ENCODE measurements at regions not wholly inside any gene's neighbourhood (a gene's known extent, or its start where the extent isn't known, plus 50 kb on each side); places are given as distances from the start of the nearest gene placed in this dataset.
A peak's percentile ranks its signal among the peaks of the same experiment; 100 is the strongest.

DNA sequence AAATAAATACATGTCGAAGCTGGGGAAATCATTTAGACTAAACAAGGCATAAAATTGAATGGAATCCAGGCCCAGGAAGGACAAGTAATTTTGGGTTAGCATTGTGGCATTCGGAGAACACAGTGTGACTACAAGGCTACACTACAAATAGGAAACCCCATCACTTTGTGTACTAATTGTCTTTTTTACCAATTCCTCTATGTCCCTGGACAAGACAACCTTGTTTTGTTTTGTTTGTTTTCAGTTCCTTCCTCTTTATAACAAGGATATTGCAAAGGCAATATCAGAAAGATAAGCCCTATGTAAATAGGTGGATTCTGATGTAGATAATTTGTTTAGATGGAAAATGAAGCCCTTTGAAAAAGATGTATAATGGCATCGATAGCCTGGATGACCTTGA, 215.9 kb upstream of the MKLN1 start:
- no peak for DNase-seq

DNA sequence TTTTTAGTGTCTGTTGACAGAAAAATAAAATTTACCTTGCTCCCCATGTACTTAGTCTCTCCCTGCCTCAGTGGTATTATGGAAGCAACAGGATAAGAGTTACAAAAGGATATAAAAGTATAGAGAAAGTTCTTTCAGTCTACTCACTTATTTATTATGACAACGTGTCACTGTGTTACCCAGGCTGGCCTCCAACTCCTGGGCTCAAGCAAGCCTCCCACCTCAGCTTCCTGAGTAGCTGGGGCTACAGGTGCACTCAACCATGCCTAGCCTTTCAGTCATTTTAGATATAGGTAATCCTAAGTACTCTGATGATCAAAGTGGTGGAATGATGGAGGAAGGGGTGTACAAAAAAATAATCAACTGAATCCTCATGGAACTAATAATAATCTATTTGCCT, 215.2 kb upstream of the MKLN1 start:
- DNase-seq = peak; percentile 10 to 52

- no peak for DNase-seq
These were observed 212.3 kb upstream of the MKLN1 start for GRCh38 chr7:131115340-131115739.

DNA sequence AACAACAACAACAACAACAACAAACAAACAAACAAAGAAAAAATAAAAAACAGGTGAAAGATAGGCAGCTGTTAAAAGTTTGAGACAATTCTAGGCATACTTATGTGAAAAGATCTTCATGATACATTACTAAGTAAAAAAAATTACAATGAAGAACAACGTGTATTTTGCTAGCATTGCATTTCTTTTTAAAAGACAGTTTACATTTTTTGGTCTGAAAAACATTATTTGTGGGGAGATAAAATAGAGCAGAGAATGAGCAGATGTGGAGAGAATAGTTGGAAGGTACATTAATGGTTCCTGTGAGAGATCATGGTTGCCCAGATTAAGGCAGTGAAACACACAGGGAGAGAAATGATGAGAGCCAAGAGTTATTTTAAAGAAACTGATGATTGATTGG, 210.2 kb upstream of the MKLN1 start:
- no peak for DNase-seq

GRCh38 chr7:131119381-131119780, 208.3 kb upstream of the MKLN1 start:
- no peak for DNase-seq

- DNase-seq = no peak
These were observed 205.3 kb upstream of the MKLN1 start for GRCh38 chr7:131122394-131122793.

DNA sequence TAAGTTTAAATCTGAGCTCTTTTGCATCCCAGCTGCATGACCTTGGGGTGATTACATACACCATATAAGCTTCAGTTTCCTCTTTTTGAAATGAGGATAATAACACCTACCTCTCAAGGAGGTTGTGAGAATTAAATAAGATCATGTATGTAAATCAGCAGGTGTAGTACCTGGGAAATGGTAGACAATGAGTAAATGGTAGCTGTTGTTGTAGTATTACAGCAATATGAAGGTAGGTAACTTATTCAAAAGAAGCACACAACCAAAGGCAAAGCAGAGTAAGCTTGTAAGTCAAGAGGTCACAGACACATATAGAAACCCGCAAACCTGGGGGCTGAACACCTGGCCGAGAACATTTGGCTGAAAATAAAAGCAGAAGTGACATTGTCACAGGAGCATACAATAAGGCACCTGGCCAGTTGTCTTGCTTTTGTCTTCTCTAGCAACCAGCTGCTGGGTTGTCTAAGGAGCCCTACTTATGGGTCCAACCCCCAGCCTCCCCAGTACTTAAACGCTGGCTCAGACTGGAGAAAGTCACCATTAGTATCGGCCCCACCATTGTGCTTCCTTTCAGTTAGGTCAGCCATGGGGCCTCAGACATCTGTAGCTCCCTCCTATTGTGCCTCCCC, 203.6 kb upstream of the MKLN1 start:
- peak in 1 of 2 donors; percentile 73 for DNase-seq

- DNase-seq = no peak
These were observed 202.8 kb upstream of the MKLN1 start for GRCh38 chr7:131124867-131125266.

DNA sequence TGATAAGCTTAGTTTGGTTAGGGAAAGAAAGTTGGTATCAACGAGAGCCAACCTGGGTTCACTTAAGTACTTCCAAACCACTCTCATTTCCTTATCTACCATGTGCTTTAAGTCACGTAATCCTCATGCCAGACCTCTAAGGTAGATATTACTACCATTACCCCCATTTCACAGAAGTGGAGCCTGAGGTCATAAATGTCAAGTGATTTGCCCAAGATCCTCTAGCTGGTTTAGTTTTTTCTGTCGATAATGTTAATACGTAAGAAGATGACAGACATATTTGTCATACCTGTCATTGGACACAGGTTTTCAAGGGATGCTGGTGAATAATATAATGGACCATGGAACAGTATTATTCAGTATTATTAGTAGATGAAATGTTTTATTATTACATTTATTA, 197.4 kb upstream of the MKLN1 start:
- no peak for DNase-seq

DNA sequence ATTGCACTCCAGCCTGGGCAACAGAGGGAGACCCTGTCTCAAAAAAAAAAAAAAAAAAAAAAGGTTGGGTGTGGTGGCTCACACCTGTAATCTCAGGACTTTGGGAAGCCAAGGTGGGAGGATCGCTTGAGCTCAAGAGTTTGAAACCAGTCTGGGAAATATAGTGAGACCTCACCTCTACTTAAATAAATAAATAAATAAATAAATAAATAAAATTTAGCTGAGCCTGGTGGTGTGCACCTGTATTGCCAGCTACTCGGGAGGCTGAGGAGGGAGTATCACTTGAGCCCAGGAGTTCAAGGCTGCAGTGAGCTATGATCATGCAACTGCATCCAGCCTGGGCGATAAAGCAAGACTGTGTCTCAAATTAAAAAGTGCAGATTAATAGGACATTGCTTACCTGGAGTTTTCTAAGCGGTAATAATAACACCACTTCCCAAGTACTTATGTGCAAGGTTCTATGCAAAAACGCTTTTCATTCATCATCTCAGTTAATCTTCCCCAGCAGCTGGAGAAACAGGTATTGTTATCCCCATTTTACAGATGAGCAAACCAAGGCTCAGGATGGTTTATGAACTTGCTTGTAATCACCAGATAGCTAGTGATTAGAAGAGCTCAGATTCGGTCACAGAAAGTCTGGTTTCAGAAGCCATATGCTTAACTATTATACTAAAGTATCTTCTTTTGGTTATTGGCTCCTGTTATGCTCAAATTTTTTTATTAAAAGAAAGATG, 196.5 kb upstream of the MKLN1 start:
- no peak for DNase-seq

- no peak for DNase-seq
These were observed 195.8 kb upstream of the MKLN1 start for GRCh38 chr7:131131746-131132431.

DNA sequence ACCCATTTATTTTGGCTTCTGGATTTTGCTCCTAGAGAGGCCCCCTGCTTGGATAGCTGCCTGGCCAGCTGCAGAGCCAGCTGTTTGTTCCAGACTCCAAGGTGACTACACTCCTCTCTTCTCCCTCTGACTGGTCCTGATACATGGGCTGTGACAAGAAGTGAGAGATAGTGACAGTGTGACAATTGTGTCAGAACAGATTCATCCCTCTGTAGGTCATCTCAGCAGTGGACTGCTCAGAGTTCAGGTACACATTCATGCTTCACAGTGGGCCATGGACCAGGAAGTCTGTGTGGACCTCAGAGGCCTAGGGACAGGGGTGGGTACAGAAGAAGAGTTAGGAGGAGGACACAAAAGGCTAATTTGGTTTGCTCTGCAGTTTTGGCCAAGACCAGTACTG, 188.2 kb upstream of the MKLN1 start:
- DNase-seq = no peak

- no peak for DNase-seq
These were observed 186.2 kb upstream of the MKLN1 start for GRCh38 chr7:131141443-131141967.

GRCh38 chr7:131143869-131144268, 183.8 kb upstream of the MKLN1 start:
- DNase-seq = no peak

GRCh38 chr7:131145026-131145425, 182.7 kb upstream of the MKLN1 start:
- DNase-seq = no peak

DNA sequence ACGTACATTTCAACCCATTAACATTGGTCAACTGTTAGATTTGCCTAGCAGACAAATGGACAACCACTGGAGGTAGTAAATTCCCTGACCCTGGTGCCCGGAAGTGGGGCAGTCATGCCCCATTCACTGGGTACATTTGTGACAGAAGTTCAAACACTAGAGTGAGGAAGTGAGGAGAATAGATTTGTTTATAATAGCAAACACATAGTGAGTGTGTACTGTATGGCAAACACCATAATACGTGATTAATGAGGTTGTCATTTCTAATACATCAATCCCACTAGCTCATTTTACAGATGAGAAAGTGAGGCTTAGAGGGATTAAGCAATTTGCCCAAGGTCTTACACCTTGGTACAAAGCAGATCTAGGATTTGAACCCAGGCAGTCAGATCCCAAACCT, 181.9 kb upstream of the MKLN1 start:
- DNase-seq = no peak

DNA sequence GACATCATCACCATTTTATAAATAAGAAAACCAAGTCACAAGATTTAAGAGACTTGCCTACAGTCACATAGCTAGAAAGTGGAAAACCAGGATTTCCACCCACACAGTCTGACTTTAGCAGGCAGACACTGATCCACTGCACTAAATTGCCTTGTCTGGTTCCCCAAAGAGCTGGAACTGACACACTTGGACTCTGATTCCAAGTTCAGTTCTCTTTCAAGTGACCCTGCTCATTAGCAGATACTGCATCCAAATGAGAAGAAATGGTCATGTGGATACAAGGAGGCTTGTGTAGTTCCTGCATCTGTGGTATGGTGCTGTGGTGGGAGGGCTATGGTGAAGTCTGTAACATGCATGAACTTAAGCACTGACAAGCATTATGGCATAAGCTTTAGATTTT, 180.1 kb upstream of the MKLN1 start:
- DNase-seq = no peak

- DNase-seq = no peak
These were observed 179.4 kb upstream of the MKLN1 start for GRCh38 chr7:131148258-131148657.

DNA sequence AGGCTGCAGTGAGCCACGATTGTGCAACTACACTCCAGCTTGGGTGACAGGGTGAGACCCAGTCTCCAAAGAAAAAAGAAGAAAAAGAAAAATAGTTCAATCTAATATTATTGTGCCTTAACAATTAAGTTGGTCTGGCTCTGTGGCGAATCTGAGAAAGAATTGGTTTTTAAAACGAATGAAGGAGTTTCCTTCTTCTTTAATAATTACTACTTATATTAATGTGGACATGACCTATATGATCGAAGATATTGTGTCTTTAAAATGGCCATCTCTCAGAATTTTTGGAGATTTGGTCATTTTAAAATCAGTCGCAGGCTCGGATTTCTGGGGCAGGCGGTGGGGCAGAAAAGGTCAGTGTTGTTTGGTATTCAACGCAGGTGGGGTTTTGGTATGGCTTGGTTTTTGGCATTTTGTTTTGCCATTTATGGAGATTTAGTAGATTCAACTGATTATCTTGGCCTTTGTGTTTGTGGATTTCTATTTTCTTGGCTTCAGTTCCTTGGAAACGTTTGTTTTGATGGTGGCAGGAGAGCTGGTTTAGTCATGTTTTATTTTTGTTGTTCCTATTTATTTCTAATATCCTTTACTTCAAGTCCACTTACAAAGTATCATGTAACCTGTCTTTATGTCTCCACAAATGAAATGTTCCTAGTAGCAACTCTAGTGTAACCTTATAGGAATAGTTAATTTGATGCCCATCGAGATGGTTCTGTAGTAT, 178.8 kb upstream of the MKLN1 start:
- no peak for DNase-seq

- no peak for DNase-seq
These were observed 178.3 kb upstream of the MKLN1 start for GRCh38 chr7:131149429-131149773.

GRCh38 chr7:131149840-131150239, 177.8 kb upstream of the MKLN1 start:
- no peak for DNase-seq

- DNase-seq = no peak
These were observed 176.6 kb upstream of the MKLN1 start for GRCh38 chr7:131151034-131151433.

DNA sequence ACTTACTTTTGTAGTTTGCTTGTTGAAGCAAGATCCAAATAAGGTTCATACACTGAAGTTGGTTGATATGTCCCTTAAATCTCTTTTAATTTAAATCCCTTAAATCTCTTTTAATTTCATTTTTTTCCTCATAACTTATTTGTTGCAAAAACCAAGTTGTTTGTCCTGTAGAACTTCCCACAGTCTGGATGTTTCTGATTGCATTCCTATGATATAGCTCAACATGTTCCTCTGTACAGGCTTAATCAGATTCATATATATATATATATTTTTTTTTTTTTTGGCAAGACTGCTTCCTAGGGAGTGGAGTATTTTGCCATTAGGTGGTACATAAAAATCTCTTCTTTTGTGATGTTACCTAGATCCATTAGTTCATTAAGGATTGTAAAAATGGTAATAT, 174.9 kb upstream of the MKLN1 start:
- no peak for DNase-seq

- no peak for DNase-seq
These were observed 173.3 kb upstream of the MKLN1 start for GRCh38 chr7:131154380-131154779.
